NK-92 treated with Interleukin-12 subunit alpha and Interleukin-12 subunit beta, amount 100 ng/mL, for 24 hours (cell line): ENCODE measurements at regions not wholly inside any gene's neighbourhood (a gene's known extent, or its start where the extent isn't known, plus 50 kb on each side); places are given as distances from the start of the nearest gene placed in this dataset.
A peak's percentile ranks its signal among the peaks of the same experiment; 100 is the strongest.

Experiments
- DNase-seq: peaks from one replicate; lab custom pipeline; 2025; lab: John Stamatoyannopoulos, UW

- peak; percentile 8 for DNase-seq
Observed at GRCh38 chr16:8374586-8375231, 215.6 kb downstream of the TMEM114 start.

GRCh38 chr16:8373676-8374431 is 216.5 kb downstream of the TMEM114 start:
- no peak for DNase-seq

GRCh38 chr16:8372141-8372540 is 218.2 kb downstream of the TMEM114 start:
- no peak for DNase-seq

GRCh38 chr16:8370374-8371270 is 219.7 kb downstream of the TMEM114 start:
- DNase-seq: peak; percentile 54

GRCh38 chr16:8358937-8359336 is 231.4 kb downstream of the TMEM114 start:
- no peak for DNase-seq

- no peak for DNase-seq
Observed at GRCh38 chr16:8355675-8356074, 234.6 kb downstream of the TMEM114 start.

GRCh38 chr16:8346294-8346693 is 244.0 kb downstream of the TMEM114 start:
- DNase-seq: no peak

- no peak for DNase-seq
Observed at GRCh38 chr16:8342276-8342675, 248.0 kb downstream of the TMEM114 start.

- no peak for DNase-seq
Observed at GRCh38 chr16:8330761-8331160, 259.6 kb downstream of the TMEM114 start.

- DNase-seq: no peak
Observed at GRCh38 chr16:8326232-8326631, 264.1 kb downstream of the TMEM114 start.

GRCh38 chr16:8323153-8323552 is 267.2 kb downstream of the TMEM114 start:
- DNase-seq: no peak

- DNase-seq: no peak
Observed at GRCh38 chr16:8320131-8320530, 270.2 kb downstream of the TMEM114 start.

GRCh38 chr16:8310816-8311215 is 279.5 kb downstream of the TMEM114 start:
- DNase-seq: no peak

- no peak for DNase-seq
Observed at GRCh38 chr16:8310323-8310722, 280.0 kb downstream of the TMEM114 start.

GRCh38 chr16:8305201-8305600 is 285.1 kb downstream of the TMEM114 start:
- DNase-seq: no peak

GRCh38 chr16:8299635-8300034 is 290.7 kb downstream of the TMEM114 start:
- no peak for DNase-seq

- no peak for DNase-seq
Observed at GRCh38 chr16:8295513-8296237, 294.6 kb downstream of the TMEM114 start.

GRCh38 chr16:8293413-8293812 is 296.9 kb downstream of the TMEM114 start:
- peak; percentile 15 for DNase-seq

GRCh38 chr16:8292271-8292670 is 298.0 kb downstream of the TMEM114 start:
- no peak for DNase-seq

GRCh38 chr16:8286348-8286747 is 304.0 kb downstream of the TMEM114 start:
- DNase-seq: no peak

- no peak for DNase-seq
Observed at GRCh38 chr16:8283195-8283594, 307.1 kb downstream of the TMEM114 start.

GRCh38 chr16:8278031-8278580 is 312.2 kb downstream of the TMEM114 start:
- no peak for DNase-seq
